ENCODE measurements at regions not wholly inside any gene's neighbourhood (a gene's known extent, or its start where the extent isn't known, plus 50 kb on each side); places are given as distances from the start of the nearest gene placed in this dataset.

- no peak overlapping the region for H3K4me3 ChIP-seq (replicated peaks; ENCODE audit: low read depth, low read length)
- TF ChIP-seq CTCF (IDR thresholded peaks at IDR 0.05; ENCODE audit: low read depth, low read length, missing control alignments) = no peak
- no peak for DNase-seq (ENCODE audit: extremely low read depth, low read depth)
Observed at GRCh38 chr2:83168377-83168776, 1290.7 kb downstream of the SUCLG1 start.

GRCh38 chr2:83162421-83162820, 1296.7 kb downstream of the SUCLG1 start:
- DNase-seq (ENCODE audit: extremely low read depth, low read depth) = no peak
- H3K4me3 ChIP-seq (replicated peaks; ENCODE audit: low read depth, low read length) = no peak overlapping the region
- no peak for TF ChIP-seq CTCF (IDR thresholded peaks at IDR 0.05; ENCODE audit: low read depth, low read length, missing control alignments)

DNA sequence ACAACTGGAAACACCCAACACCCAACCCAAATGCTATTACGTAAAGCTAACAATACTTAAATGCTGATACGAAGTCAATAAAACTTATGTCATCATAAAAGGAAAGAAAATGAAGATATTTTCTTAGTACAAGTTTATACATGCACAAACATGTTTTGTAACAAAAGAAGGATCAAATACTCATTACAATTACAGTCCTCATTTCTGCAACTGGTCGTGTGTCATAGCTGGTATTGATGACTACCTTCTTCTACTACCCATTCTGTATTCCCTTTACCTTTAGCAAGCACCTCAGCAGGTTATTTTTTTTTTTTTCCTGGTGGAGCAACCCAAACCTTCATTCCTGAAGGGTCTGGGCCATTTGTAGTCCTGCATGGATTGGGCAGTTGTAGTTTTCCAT, 1298.5 kb downstream of the SUCLG1 start:
- no peak for TF ChIP-seq CTCF (IDR thresholded peaks at IDR 0.05; ENCODE audit: low read depth, low read length, missing control alignments)
- no peak overlapping the region for H3K4me3 ChIP-seq (replicated peaks; ENCODE audit: low read depth, low read length)
- no peak for DNase-seq (ENCODE audit: extremely low read depth, low read depth)

GRCh38 chr2:83155826-83156225, 1303.3 kb downstream of the SUCLG1 start:
- DNase-seq (ENCODE audit: extremely low read depth, low read depth) = no peak
- no peak for TF ChIP-seq CTCF (IDR thresholded peaks at IDR 0.05; ENCODE audit: low read depth, low read length, missing control alignments)
- H3K4me3 ChIP-seq (replicated peaks; ENCODE audit: low read depth, low read length) = no peak overlapping the region

- DNase-seq (ENCODE audit: extremely low read depth, low read depth) = no peak
- H3K4me3 ChIP-seq (replicated peaks; ENCODE audit: low read depth, low read length) = no peak overlapping the region
- no peak for TF ChIP-seq CTCF (IDR thresholded peaks at IDR 0.05; ENCODE audit: low read depth, low read length, missing control alignments)
Observed at GRCh38 chr2:83143946-83144345, 1315.1 kb downstream of the SUCLG1 start.

DNA sequence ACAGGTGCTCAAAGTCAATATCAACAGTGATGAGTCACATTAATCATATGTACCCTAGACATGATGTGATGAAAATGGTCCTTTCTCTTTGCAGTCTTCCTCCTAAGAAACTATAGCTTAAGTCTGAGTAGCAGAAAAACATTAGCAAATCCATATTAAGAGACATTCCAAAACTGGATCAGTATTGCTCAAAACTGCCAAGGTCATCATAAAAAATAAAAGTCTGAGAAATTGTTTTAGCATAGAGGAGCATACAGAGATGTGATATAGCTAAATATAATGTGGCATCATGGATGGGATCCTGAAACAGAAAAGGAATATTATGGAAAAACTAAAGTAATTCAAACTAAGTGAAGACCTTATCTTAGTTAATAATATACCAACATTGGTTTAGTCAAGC, 1316.1 kb downstream of the SUCLG1 start:
- DNase-seq (ENCODE audit: extremely low read depth, low read depth) = no peak
- TF ChIP-seq CTCF (IDR thresholded peaks at IDR 0.05; ENCODE audit: low read depth, low read length, missing control alignments) = no peak
- no peak overlapping the region for H3K4me3 ChIP-seq (replicated peaks; ENCODE audit: low read depth, low read length)

- DNase-seq (ENCODE audit: extremely low read depth, low read depth) = no peak
- no peak overlapping the region for H3K4me3 ChIP-seq (replicated peaks; ENCODE audit: low read depth, low read length)
- no peak for TF ChIP-seq CTCF (IDR thresholded peaks at IDR 0.05; ENCODE audit: low read depth, low read length, missing control alignments)
Observed at GRCh38 chr2:83115606-83116005, 1343.5 kb downstream of the SUCLG1 start.
